Fibroblast of lung (primary cell): ENCODE measurements at regions not wholly inside any gene's neighbourhood (a gene's known extent, or its start where the extent isn't known, plus 50 kb on each side); places are given as distances from the start of the nearest gene placed in this dataset.

Experiments used
- EZH2 ChIP-seq: IDR thresholded peaks from 2 replicates; pipeline ENCODE4 v1.5.1; 2012; ENCODE audit warnings: low read length, control low read depth, mild to moderate bottlenecking; ENCODE audit errors: missing control alignments
- TF ChIP-seq, protein P1 (sequence below), 2 donors: IDR thresholded peaks in 1 of 2; conservative IDR thresholded peaks in 1 of 2; 1 replicate in 1 of 2; 2 replicates in 1 of 2; pipeline ENCODE4 v1.5.1; 2011 to 2012; ENCODE audit warnings: low read length in 2 of 2, control low read depth in 1 of 2, inconsistent platforms in 1 of 2, low read depth in 1 of 2, mild to moderate bottlenecking in 1 of 2

DNA sequence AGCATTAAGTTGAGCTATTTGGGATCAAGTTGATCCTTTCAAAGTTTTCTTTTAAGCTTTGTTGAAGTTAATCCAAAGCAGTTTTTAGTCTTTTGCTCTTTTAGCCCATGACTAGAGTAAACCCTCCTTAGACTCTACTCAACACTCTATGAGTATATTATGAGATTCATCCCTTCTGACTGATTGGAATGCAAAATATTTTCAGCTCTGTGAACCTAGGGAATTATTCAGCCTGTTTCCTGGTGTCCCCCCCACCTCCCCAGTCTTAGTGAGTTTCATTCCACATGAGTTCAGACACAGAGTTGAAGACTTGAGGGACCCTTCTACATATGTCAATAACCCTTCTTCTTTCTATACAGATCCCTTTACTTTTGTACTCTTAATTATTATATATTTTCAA is 413.7 kb downstream of the RFPL4B start:
- TF ChIP-seq, protein P1, sequence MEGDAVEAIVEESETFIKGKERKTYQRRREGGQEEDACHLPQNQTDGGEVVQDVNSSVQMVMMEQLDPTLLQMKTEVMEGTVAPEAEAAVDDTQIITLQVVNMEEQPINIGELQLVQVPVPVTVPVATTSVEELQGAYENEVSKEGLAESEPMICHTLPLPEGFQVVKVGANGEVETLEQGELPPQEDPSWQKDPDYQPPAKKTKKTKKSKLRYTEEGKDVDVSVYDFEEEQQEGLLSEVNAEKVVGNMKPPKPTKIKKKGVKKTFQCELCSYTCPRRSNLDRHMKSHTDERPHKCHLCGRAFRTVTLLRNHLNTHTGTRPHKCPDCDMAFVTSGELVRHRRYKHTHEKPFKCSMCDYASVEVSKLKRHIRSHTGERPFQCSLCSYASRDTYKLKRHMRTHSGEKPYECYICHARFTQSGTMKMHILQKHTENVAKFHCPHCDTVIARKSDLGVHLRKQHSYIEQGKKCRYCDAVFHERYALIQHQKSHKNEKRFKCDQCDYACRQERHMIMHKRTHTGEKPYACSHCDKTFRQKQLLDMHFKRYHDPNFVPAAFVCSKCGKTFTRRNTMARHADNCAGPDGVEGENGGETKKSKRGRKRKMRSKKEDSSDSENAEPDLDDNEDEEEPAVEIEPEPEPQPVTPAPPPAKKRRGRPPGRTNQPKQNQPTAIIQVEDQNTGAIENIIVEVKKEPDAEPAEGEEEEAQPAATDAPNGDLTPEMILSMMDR (conservative IDR thresholded peaks at IDR 0.05 in 1 of 2, IDR thresholded peaks at IDR 0.05 in 1 of 2; ENCODE audit: low read depth in 1 of 2, low read length in 2 of 2), result no peak
- TF ChIP-seq EZH2, result no peak
